ENCODE measurements at regions not wholly inside any gene's neighbourhood (a gene's known extent, or its start where the extent isn't known, plus 50 kb on each side); places are given as distances from the start of the nearest gene placed in this dataset.

DNA sequence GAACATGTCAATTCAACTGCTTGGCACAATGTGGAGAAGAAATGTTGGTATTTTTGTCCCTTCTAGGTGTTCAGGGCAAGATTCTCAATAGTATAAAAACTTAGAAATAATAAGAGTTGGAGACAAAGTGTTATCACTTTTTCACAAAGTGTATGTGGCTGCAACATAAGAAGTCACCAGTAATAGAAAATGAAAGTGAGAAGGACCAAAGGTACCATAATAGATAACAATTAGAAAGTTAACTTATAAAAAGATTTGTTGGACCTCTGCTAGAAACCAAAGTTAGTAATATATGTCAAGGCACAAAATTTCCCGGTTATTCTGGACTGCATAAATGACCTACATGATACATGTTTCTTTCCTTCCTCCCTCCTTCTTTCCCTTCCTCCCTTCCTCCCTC is 1535.3 kb downstream of the EFNA5 start:
- Histone ChIP-seq H3K27ac (ENCODE audit: extremely low read depth, low read depth, low read length) (no peak overlapping the region), H3K36me3 (ENCODE audit: control insufficient read depth in 2 of 2, insufficient read depth in 1 of 2, low read length in 2 of 2) (no peaks in the 10 kb centered on the region), H3K4me3 (ENCODE audit: low read depth, low read length) (no peak overlapping the region), H3K4me1 (ENCODE audit: control insufficient read depth, insufficient read depth, low read length) (no peaks in the 10 kb centered on the region), H3K9me3 (ENCODE audit: control insufficient read depth, insufficient read depth, low read depth, low read length) (no peaks in the 10 kb centered on the region)
- TF ChIP-seq, protein P1, sequence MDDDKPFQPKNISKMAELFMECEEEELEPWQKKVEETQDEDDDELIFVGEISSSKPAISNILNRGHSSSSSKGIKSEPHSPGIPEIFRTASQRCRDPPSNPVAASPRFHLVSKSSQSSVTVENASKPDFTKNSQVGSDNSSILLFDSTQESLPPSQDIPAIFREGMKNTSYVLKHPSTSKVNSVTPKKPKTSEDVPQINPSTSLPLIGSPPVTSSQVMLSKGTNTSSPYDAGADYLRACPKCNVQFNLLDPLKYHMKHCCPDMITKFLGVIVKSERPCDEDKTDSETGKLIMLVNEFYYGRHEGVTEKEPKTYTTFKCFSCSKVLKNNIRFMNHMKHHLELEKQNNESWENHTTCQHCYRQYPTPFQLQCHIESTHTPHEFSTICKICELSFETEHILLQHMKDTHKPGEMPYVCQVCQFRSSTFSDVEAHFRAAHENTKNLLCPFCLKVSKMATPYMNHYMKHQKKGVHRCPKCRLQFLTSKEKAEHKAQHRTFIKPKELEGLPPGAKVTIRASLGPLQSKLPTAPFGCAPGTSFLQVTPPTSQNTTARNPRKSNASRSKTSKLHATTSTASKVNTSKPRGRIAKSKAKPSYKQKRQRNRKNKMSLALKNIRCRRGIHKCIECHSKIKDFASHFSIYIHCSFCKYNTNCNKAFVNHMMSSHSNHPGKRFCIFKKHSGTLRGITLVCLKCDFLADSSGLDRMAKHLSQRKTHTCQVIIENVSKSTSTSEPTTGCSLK (tag by site-specific recombination; IDR thresholded peaks at IDR 0.05) = no peak
- no peak for TF ChIP-seq GLIS1 (tag by site-specific recombination; IDR thresholded peaks at IDR 0.05)
- no peak for TF ChIP-seq ZNF335 (tag by site-specific recombination; conservative IDR thresholded peaks at IDR 0.05)
- TF ChIP-seq ZNF768 (tag by site-specific recombination; IDR thresholded peaks at IDR 0.05) = no peak
- no peak for TF ChIP-seq ZNF239 (tag by site-specific recombination; IDR thresholded peaks at IDR 0.05)
- POLR2A ChIA-PET = no interaction called here
- CTCF ChIA-PET = no interaction called here

DNA sequence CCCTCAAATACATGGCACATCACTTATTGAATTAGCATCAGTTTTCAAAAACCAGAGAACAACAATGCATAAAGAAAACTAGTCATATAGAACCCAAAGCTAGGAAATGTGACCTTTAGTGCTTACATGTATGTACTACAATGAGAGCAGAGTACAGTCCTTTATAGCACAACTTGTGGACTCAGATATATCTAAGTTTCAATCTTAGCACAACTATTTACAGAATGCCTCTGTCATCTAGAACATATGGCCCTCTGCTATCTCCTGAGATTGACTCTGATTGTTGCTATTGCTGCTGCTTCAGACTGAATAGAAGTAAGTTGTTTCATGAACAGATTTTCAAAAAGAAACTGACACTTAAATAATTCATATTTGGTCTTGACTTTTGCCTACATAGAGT is 1536.2 kb downstream of the EFNA5 start:
- Histone ChIP-seq H3K4me1 (ENCODE audit: control insufficient read depth, insufficient read depth, low read length) (no peaks in the 10 kb centered on the region), H3K27ac (ENCODE audit: extremely low read depth, low read depth, low read length) (no peak overlapping the region), H3K4me3 (ENCODE audit: low read depth, low read length) (no peak overlapping the region), H3K36me3 (ENCODE audit: control insufficient read depth in 2 of 2, insufficient read depth in 1 of 2, low read length in 2 of 2) (no peaks in the 10 kb centered on the region), H3K9me3 (ENCODE audit: control insufficient read depth, insufficient read depth, low read depth, low read length) (no peaks in the 10 kb centered on the region)
- no peak for TF ChIP-seq GLIS1 (tag by site-specific recombination; IDR thresholded peaks at IDR 0.05)
- TF ChIP-seq ZNF155 (tag by site-specific recombination; IDR thresholded peaks at IDR 0.05) = no peak
- no peak for TF ChIP-seq BCL11A (tag by site-specific recombination; IDR thresholded peaks at IDR 0.05; ENCODE audit: low read depth)
- no peak for TF ChIP-seq RBAK (tag by site-specific recombination; IDR thresholded peaks at IDR 0.05)
- TF ChIP-seq, protein P2, sequence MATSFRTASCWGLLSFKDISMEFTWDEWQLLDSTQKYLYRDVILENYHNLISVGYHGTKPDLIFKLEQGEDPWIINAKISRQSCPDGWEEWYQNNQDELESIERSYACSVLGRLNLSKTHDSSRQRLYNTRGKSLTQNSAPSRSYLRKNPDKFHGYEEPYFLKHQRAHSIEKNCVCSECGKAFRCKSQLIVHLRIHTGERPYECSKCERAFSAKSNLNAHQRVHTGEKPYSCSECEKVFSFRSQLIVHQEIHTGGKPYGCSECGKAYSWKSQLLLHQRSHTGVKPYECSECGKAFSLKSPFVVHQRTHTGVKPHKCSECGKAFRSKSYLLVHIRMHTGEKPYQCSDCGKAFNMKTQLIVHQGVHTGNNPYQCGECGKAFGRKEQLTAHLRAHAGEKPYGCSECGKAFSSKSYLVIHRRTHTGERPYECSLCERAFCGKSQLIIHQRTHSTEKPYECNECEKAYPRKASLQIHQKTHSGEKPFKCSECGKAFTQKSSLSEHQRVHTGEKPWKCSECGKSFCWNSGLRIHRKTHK (tag by site-specific recombination; IDR thresholded peaks at IDR 0.05) = no peak
- TF ChIP-seq ZFP41 (tag by site-specific recombination; IDR thresholded peaks at IDR 0.05; ENCODE audit: borderline replicate concordance) = no peak
- no peak for TF ChIP-seq ZNF23 (tag by site-specific recombination; IDR thresholded peaks at IDR 0.05; ENCODE audit: borderline replicate concordance)
- TF ChIP-seq, protein P3, sequence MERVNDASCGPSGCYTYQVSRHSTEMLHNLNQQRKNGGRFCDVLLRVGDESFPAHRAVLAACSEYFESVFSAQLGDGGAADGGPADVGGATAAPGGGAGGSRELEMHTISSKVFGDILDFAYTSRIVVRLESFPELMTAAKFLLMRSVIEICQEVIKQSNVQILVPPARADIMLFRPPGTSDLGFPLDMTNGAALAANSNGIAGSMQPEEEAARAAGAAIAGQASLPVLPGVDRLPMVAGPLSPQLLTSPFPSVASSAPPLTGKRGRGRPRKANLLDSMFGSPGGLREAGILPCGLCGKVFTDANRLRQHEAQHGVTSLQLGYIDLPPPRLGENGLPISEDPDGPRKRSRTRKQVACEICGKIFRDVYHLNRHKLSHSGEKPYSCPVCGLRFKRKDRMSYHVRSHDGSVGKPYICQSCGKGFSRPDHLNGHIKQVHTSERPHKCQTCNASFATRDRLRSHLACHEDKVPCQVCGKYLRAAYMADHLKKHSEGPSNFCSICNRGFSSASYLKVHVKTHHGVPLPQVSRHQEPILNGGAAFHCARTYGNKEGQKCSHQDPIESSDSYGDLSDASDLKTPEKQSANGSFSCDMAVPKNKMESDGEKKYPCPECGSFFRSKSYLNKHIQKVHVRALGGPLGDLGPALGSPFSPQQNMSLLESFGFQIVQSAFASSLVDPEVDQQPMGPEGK (tag by site-specific recombination; IDR thresholded peaks at IDR 0.05) = no peak
- no peak for TF ChIP-seq ZNF555 (tag by site-specific recombination; conservative IDR thresholded peaks at IDR 0.05)
- TF ChIP-seq ZNF302 (tag by site-specific recombination; IDR thresholded peaks at IDR 0.05; ENCODE audit: low read depth) = no peak
- ChIA-PET CTCF (no interaction called here), POLR2A (no interaction called here)

DNA sequence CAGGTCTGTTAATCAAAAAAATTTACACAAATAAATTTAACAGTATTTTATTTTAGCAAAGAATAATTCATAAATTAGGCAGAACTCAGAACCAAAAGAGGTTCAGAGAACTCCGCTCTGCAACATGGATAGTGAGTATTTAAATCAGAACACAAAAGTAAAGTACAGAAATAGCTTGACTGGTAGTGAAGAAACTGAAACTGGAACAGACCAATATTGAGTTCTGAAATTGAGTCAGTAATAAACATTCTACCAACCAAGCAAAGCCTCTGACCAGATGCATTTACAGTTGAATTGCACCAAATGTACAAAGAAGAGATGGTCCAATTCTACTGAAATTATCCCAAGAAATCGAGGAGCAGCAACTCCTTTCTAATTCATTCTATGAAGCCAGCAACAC is 1542.8 kb downstream of the EFNA5 start:
- Histone ChIP-seq H3K9me3 (ENCODE audit: control insufficient read depth, insufficient read depth, low read depth, low read length) (no peaks in the 10 kb centered on the region), H3K36me3 (ENCODE audit: control insufficient read depth in 2 of 2, insufficient read depth in 1 of 2, low read length in 2 of 2) (no peaks in the 10 kb centered on the region), H3K4me1 (ENCODE audit: control insufficient read depth, insufficient read depth, low read length) (no peaks in the 10 kb centered on the region), H3K4me3 (ENCODE audit: low read depth, low read length) (no peak overlapping the region), H3K27ac (ENCODE audit: extremely low read depth, low read depth, low read length) (no peak overlapping the region)
- TF ChIP-seq, protein P4, sequence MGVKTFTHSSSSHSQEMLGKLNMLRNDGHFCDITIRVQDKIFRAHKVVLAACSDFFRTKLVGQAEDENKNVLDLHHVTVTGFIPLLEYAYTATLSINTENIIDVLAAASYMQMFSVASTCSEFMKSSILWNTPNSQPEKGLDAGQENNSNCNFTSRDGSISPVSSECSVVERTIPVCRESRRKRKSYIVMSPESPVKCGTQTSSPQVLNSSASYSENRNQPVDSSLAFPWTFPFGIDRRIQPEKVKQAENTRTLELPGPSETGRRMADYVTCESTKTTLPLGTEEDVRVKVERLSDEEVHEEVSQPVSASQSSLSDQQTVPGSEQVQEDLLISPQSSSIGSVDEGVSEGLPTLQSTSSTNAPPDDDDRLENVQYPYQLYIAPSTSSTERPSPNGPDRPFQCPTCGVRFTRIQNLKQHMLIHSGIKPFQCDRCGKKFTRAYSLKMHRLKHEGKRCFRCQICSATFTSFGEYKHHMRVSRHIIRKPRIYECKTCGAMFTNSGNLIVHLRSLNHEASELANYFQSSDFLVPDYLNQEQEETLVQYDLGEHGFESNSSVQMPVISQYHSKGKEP (tag by site-specific recombination; IDR thresholded peaks at IDR 0.05) = no peak
- no peak for TF ChIP-seq KLF9 (tag by site-specific recombination; IDR thresholded peaks at IDR 0.05; ENCODE audit: low read depth)
- TF ChIP-seq ZFHX2 (tag by site-specific recombination; conservative IDR thresholded peaks at IDR 0.05) = no peak
- CTCF ChIA-PET = interaction anchor here (0.9 kb wide), 1 partner anchor 138 kb away, joined by 3 read pairs; no protein-coding TSS in a partner anchor
- POLR2A ChIA-PET = no interaction called here

All from HEK293 (cell line).